ENCODE measurements at regions not wholly inside any gene's neighbourhood (a gene's known extent, or its start where the extent isn't known, plus 50 kb on each side); places are given as distances from the start of the nearest gene placed in this dataset.

DNA sequence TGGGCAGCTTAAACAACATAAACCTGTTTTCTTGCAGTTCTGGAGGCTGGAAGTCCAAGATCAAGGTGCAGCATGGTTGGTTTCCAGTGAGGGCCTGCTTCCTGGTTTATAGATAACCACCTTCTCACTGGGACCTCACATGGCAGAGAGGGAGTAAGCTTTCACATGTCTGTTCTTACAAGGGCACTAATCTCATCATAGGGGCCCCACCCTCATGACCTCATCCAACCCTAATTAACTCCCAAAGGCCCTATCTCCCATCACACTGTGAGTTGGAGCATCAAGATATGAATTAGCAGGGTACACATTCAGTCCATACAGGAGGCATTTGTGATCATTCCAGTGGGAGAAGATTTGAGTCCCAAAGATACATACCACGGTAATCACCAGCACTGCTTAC, 50.5 kb upstream of the GRIN2A start:
- no peak for DNase-seq (ENCODE audit: low read depth)
- TF ChIP-seq, protein P1, sequence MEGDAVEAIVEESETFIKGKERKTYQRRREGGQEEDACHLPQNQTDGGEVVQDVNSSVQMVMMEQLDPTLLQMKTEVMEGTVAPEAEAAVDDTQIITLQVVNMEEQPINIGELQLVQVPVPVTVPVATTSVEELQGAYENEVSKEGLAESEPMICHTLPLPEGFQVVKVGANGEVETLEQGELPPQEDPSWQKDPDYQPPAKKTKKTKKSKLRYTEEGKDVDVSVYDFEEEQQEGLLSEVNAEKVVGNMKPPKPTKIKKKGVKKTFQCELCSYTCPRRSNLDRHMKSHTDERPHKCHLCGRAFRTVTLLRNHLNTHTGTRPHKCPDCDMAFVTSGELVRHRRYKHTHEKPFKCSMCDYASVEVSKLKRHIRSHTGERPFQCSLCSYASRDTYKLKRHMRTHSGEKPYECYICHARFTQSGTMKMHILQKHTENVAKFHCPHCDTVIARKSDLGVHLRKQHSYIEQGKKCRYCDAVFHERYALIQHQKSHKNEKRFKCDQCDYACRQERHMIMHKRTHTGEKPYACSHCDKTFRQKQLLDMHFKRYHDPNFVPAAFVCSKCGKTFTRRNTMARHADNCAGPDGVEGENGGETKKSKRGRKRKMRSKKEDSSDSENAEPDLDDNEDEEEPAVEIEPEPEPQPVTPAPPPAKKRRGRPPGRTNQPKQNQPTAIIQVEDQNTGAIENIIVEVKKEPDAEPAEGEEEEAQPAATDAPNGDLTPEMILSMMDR (IDR thresholded peaks at IDR 0.05; ENCODE audit: insufficient read depth, low read length): no peak
- no peak overlapping the region for H3K4me3 ChIP-seq (ENCODE audit: low read depth, low read length)

DNA sequence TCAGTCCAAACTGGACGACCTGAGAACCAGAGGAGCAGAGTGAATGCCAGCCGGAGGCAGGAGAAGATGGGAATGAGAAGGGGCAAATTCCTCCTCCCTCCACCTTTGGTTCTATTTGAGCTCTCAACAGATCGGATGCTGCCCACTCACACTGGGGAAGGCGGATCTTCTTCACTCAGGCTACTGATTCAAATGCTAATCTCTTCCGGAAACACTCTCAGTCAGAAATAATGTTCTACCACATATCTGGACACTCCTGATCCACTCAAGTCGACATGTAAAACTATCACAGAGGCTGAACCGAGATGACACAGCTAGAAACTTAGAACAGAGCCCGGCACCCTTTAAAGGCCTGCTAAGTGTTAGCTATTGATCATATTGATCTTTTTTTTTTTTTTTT, 57.4 kb upstream of the GRIN2A start:
- no peak for DNase-seq (ENCODE audit: low read depth)
- TF ChIP-seq, protein P1 (IDR thresholded peaks at IDR 0.05; ENCODE audit: insufficient read depth, low read length): no peak
- no peak overlapping the region for H3K4me3 ChIP-seq (ENCODE audit: low read depth, low read length)

DNA sequence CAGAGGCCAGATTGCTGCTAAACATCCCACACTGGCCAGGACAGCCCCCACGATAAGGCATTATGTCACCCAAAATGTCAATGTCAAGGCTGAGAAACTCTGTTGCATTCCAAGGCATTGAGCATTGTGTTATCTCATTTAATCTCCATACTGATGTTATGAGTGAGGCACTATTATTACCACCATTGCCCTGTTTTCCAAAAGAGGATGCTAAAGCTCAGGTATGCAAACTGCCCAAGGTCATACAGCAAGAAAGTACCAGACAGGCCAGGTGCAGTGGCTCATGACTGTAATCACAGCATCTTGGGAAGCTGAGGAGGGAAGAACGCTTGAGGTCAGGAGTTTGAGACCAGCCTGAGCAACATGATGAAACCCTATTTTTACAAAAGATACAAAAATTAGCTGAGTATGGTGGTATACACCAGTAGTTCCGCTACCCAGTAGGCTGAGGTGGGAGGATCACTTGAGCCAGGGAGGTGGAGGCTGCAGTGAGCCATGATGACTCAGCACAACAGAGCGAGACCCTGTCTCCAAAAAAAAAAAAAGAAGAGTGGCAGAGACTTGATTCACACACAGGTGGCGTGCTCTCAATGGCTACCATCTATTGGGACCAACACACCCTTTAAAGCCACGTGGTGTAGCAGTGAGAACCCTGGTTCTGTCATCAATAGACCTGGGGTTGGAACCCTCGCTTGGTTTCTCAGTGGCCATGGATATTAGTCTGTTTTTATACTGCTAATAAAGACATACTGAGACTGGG, 58.8 kb upstream of the GRIN2A start:
- TF ChIP-seq, protein P1 (IDR thresholded peaks at IDR 0.05; ENCODE audit: insufficient read depth, low read length): no peak
- no peak overlapping the region for H3K4me3 ChIP-seq (ENCODE audit: low read depth, low read length)
- no peak for DNase-seq (ENCODE audit: low read depth)

DNA sequence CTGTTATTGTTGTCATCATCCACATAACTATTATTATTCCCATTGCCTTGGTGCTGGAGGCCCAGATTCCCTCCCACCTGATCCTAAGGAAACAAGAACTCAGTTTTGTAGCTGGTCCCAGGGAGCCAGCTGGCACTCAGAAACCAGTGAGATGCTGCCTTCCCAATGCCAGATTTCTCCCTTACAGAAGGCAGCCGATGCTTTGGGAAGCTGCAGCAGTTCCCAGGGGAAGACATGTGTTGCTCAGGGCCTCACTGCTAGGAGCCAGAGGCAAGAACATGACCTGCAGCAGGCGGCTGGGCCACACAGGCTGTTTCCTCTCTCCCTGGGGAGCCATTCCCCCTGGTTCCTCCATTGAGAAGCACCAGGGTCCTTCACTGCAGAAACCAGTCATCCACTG, 59.9 kb upstream of the GRIN2A start:
- DNase-seq (ENCODE audit: low read depth): no peak
- TF ChIP-seq, protein P1 (IDR thresholded peaks at IDR 0.05; ENCODE audit: insufficient read depth, low read length): no peak
- no peak overlapping the region for H3K4me3 ChIP-seq (ENCODE audit: low read depth, low read length)

DNA sequence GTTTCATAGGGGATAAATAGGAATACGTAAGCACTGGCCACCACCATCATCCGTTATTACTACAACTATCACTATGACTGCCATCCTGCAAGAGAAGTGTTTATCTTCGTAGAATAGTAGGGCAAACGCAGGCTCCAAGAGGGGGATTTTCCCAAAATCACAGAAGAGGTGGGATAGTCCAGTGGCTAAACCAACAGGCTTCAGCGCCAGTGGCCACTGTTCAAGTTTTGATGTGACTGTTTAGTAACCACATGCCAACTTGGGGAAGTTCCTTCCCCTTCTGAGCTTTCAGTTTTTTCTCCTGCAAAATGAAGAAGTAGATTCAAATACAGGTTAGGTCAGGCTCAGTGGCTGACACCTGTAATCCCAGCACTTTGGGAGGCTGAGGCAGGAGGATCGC, 60.7 kb upstream of the GRIN2A start:
- TF ChIP-seq, protein P1 (IDR thresholded peaks at IDR 0.05; ENCODE audit: insufficient read depth, low read length): no peak
- H3K4me3 ChIP-seq (ENCODE audit: low read depth, low read length): no peak overlapping the region
- DNase-seq (ENCODE audit: low read depth): no peak

DNA sequence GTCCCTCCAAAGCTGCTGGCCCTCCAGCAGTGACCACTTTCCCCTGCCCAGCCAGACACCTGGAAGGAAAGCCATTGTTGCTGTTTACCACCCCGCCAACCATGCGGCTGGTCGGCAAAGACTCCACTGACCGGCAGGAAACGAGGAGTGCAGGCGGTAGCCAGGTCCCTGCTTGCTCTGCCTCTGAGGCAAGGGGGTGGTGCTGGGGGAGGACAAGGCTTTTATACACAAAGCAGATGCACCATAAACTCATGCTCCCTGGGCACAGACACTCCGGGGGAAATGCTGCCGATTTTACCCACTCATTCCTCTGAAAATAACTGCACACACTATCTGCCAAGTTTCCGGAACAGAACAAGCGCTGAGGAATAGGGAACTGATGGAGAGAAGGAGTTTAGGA, 62.8 kb upstream of the GRIN2A start:
- TF ChIP-seq, protein P1 (IDR thresholded peaks at IDR 0.05; ENCODE audit: insufficient read depth, low read length): no peak
- no peak overlapping the region for H3K4me3 ChIP-seq (ENCODE audit: low read depth, low read length)
- no peak for DNase-seq (ENCODE audit: low read depth)

All from fibroblast of the aortic adventitia (primary cell).